ENCODE measurements at regions not wholly inside any gene's neighbourhood (a gene's known extent, or its start where the extent isn't known, plus 50 kb on each side); places are given as distances from the start of the nearest gene placed in this dataset.

- DNase-seq = no peak
Observed at GRCh38 chr6:45741437-45742171, 274.1 kb downstream of the CLIC5 start.

GRCh38 chr6:45739058-45739457 is 276.6 kb downstream of the CLIC5 start:
- no peak for DNase-seq

- no peak for DNase-seq
Observed at GRCh38 chr6:45738057-45738455, 277.6 kb downstream of the CLIC5 start.

- no peak for DNase-seq
Observed at GRCh38 chr6:45737331-45738056, 278.2 kb downstream of the CLIC5 start.

GRCh38 chr6:45736134-45736533 is 279.5 kb downstream of the CLIC5 start:
- no peak for DNase-seq

GRCh38 chr6:45732731-45733130 is 282.9 kb downstream of the CLIC5 start:
- DNase-seq = no peak

GRCh38 chr6:45730232-45730631 is 285.4 kb downstream of the CLIC5 start:
- DNase-seq = no peak

GRCh38 chr6:45728674-45729073 is 287.0 kb downstream of the CLIC5 start:
- no peak for DNase-seq

- DNase-seq = no peak
Observed at GRCh38 chr6:45727819-45728449, 287.7 kb downstream of the CLIC5 start.

GRCh38 chr6:45727228-45727627 is 288.4 kb downstream of the CLIC5 start:
- no peak for DNase-seq

- no peak for DNase-seq
Observed at GRCh38 chr6:45726444-45726843, 289.2 kb downstream of the CLIC5 start.

- DNase-seq = no peak
Observed at GRCh38 chr6:45724511-45724910, 291.1 kb downstream of the CLIC5 start.

GRCh38 chr6:45724027-45724426 is 291.6 kb downstream of the CLIC5 start:
- DNase-seq = no peak

- no peak for DNase-seq
Observed at GRCh38 chr6:45722876-45723275, 292.8 kb downstream of the CLIC5 start.

GRCh38 chr6:45721665-45722064 is 294.0 kb downstream of the CLIC5 start:
- no peak for DNase-seq

GRCh38 chr6:45718871-45719270 is 296.8 kb downstream of the CLIC5 start:
- DNase-seq = no peak

- DNase-seq = no peak
Observed at GRCh38 chr6:45718131-45718530, 297.5 kb downstream of the CLIC5 start.

GRCh38 chr6:45717715-45718114 is 297.9 kb downstream of the CLIC5 start:
- DNase-seq = no peak

- DNase-seq = no peak
Observed at GRCh38 chr6:45717027-45717426, 298.6 kb downstream of the CLIC5 start.

GRCh38 chr6:45715508-45715803 is 300.2 kb downstream of the CLIC5 start:
- no peak for DNase-seq

GRCh38 chr6:45714741-45715507 is 300.7 kb downstream of the CLIC5 start:
- peak; percentile 63 for DNase-seq

- no peak for DNase-seq
Observed at GRCh38 chr6:45714006-45714730, 301.5 kb downstream of the CLIC5 start.
